Sciatic nerve (tissue), 2 donors: ENCODE measurements at regions not wholly inside any gene's neighbourhood (a gene's known extent, or its start where the extent isn't known, plus 50 kb on each side); places are given as distances from the start of the nearest gene placed in this dataset.
"Not testable (repeated sequence)": the region's sequence is repeated elsewhere in the genome, so short reads cannot be mapped to it uniquely, and the experiment has no call there.

Source experiments
- ATAC-seq: fragments of 200-7000 bp; cut with Tn5 transposase; one replicate; pipeline ENCODE4 v1.9.1; 2020; ENCODE audit warnings: mild to moderate bottlenecking, moderate library complexity
- DNase-seq: peaks from one replicate; pipeline ENCODE4 v3.0.0-alpha.2; 2020; ENCODE audit warnings: low spot score
- intact Hi-C: fragments of 100-400 bp; cut with DNase I; formaldehyde crosslinking; loops from one replicate; pipeline ENCODE4 v1.14.2; 2022
- donor health status: DM: no; HTN: no; CAD: no.
- donor health status: DM: no; HTN: no; CAD: no.

GRCh38 chr6:80489911-80490635 is 383.6 kb downstream of the BCKDHB start:
- ATAC-seq (no peak), DNase-seq (no peak)
- intact Hi-C loops, result no loop called here

GRCh38 chr6:80488190-80488589 is 381.7 kb downstream of the BCKDHB start:
- ATAC-seq, result no peak
- DNase-seq, result no peak
- intact Hi-C loops, result no loop called here

GRCh38 chr6:80485494-80485893 is 379.0 kb downstream of the BCKDHB start:
- intact Hi-C loops, DNase-seq, ATAC-seq: not testable (repeated sequence)

GRCh38 chr6:80482056-80482455 is 375.6 kb downstream of the BCKDHB start:
- ATAC-seq (no peak), DNase-seq (no peak)
- intact Hi-C loops, result no loop called here

GRCh38 chr6:80480421-80481157 is 374.1 kb downstream of the BCKDHB start:
- intact Hi-C loops, result no loop called here
- ATAC-seq, result no peak
- no peak for DNase-seq

GRCh38 chr6:80478030-80478429 is 371.6 kb downstream of the BCKDHB start:
- intact Hi-C loops, result no loop called here
- DNase-seq, result no peak
- ATAC-seq, result no peak

- no peak for DNase-seq
Observed at GRCh38 chr6:80477591-80477990, 371.1 kb downstream of the BCKDHB start.

GRCh38 chr6:80472271-80472670 is 365.8 kb downstream of the BCKDHB start:
- DNase-seq (no peak), ATAC-seq (no peak)
- intact Hi-C loops, result no loop called here

More at GRCh38 chr6:80477591-80477990, 371.1 kb downstream of the BCKDHB start:
- ATAC-seq, result no peak
- intact Hi-C loops, result no loop called here

- intact Hi-C loops, result no loop called here
- no peak for DNase-seq
- ATAC-seq, result no peak
Observed at GRCh38 chr6:80469977-80470376, 363.5 kb downstream of the BCKDHB start.

GRCh38 chr6:80468398-80468797 is 361.9 kb downstream of the BCKDHB start:
- intact Hi-C loops, result no loop called here
- DNase-seq (no peak), ATAC-seq (no peak)

GRCh38 chr6:80467408-80467807 is 360.9 kb downstream of the BCKDHB start:
- no peak for ATAC-seq
- intact Hi-C loops, result no loop called here
- DNase-seq, result no peak

GRCh38 chr6:80466981-80467380 is 360.5 kb downstream of the BCKDHB start:
- DNase-seq, result no peak
- intact Hi-C loops, result no loop called here
- no peak for ATAC-seq

GRCh38 chr6:80465513-80465912 is 359.0 kb downstream of the BCKDHB start:
- ATAC-seq, result no peak
- intact Hi-C loops, result no loop called here
- no peak for DNase-seq

- DNase-seq (no peak), ATAC-seq (no peak)
- intact Hi-C loops, result no loop called here
Observed at GRCh38 chr6:80464901-80465300, 358.4 kb downstream of the BCKDHB start.

- DNase-seq, result no peak
- intact Hi-C loops, result no loop called here
- ATAC-seq, result no peak
Observed at GRCh38 chr6:80463197-80463596, 356.7 kb downstream of the BCKDHB start.

GRCh38 chr6:80460257-80460865 is 353.9 kb downstream of the BCKDHB start:
- intact Hi-C loops, result no loop called here
- DNase-seq, result no peak
- ATAC-seq, result no peak

GRCh38 chr6:80457439-80457933 is 351.0 kb downstream of the BCKDHB start:
- intact Hi-C loops, result no loop called here

GRCh38 chr6:80456724-80457438 is 350.4 kb downstream of the BCKDHB start:
- ATAC-seq, result no peak
- no peak for DNase-seq
- intact Hi-C loops, result no loop called here

More at GRCh38 chr6:80457439-80457933, 351.0 kb downstream of the BCKDHB start:
- DNase-seq (peak; percentile 64), ATAC-seq (peak; percentile 93)

GRCh38 chr6:80454661-80455365 is 348.3 kb downstream of the BCKDHB start:
- intact Hi-C loops, result no loop called here
- no peak for DNase-seq
- ATAC-seq, result no peak
